HG02884 (cell line): ENCODE measurements at regions not wholly inside any gene's neighbourhood (a gene's known extent, or its start where the extent isn't known, plus 50 kb on each side); places are given as distances from the start of the nearest gene placed in this dataset.

ENCODE experiments used
- ATAC-seq: cut with Tn5 transposase; IDR thresholded peaks from one replicate; pipeline ENCODE4 v1.9.1; 2021; ENCODE audit warnings: mild to moderate bottlenecking, moderate library complexity; ENCODE audit not compliant: unreplicated experiment

- ATAC-seq: no peak
Observed at GRCh38 chr10:10503772-10504171, 513.9 kb upstream of the CELF2 start.

- ATAC-seq: no peak
Observed at GRCh38 chr10:10508211-10508610, 509.5 kb upstream of the CELF2 start.

GRCh38 chr10:10510179-10510578 lies 507.5 kb upstream of the CELF2 start:
- ATAC-seq: no peak

- ATAC-seq: no peak
Observed at GRCh38 chr10:10513067-10513466, 504.6 kb upstream of the CELF2 start.

GRCh38 chr10:10513898-10514297 lies 503.8 kb upstream of the CELF2 start:
- ATAC-seq: no peak

GRCh38 chr10:10514797-10515196 lies 502.9 kb upstream of the CELF2 start:
- no peak for ATAC-seq

- ATAC-seq: no peak
Observed at GRCh38 chr10:10515479-10516204, 502.0 kb upstream of the CELF2 start.

- no peak for ATAC-seq
Observed at GRCh38 chr10:10516346-10517130, 501.1 kb upstream of the CELF2 start.

- no peak for ATAC-seq
Observed at GRCh38 chr10:10517866-10518265, 499.8 kb upstream of the CELF2 start.

GRCh38 chr10:10519674-10520073 lies 498.0 kb upstream of the CELF2 start:
- ATAC-seq: no peak

GRCh38 chr10:10520491-10521385 lies 496.9 kb upstream of the CELF2 start:
- ATAC-seq: peak; percentile 99

- no peak for ATAC-seq
Observed at GRCh38 chr10:10526846-10527245, 490.8 kb upstream of the CELF2 start.

GRCh38 chr10:10527861-10528562 lies 489.7 kb upstream of the CELF2 start:
- no peak for ATAC-seq

- no peak for ATAC-seq
Observed at GRCh38 chr10:10528563-10528910, 489.1 kb upstream of the CELF2 start.

GRCh38 chr10:10530313-10530712 lies 487.4 kb upstream of the CELF2 start:
- no peak for ATAC-seq

GRCh38 chr10:10532236-10532635 lies 485.4 kb upstream of the CELF2 start:
- ATAC-seq: no peak

GRCh38 chr10:10532826-10533225 lies 484.8 kb upstream of the CELF2 start:
- no peak for ATAC-seq

GRCh38 chr10:10533437-10533836 lies 484.2 kb upstream of the CELF2 start:
- ATAC-seq: no peak

- ATAC-seq: no peak
Observed at GRCh38 chr10:10538326-10538725, 479.3 kb upstream of the CELF2 start.

GRCh38 chr10:10540398-10540797 lies 477.3 kb upstream of the CELF2 start:
- no peak for ATAC-seq

- no peak for ATAC-seq
Observed at GRCh38 chr10:10542477-10542876, 475.2 kb upstream of the CELF2 start.
